ENCODE measurements at regions not wholly inside any gene's neighbourhood (a gene's known extent, or its start where the extent isn't known, plus 50 kb on each side); places are given as distances from the start of the nearest gene placed in this dataset.

DNA sequence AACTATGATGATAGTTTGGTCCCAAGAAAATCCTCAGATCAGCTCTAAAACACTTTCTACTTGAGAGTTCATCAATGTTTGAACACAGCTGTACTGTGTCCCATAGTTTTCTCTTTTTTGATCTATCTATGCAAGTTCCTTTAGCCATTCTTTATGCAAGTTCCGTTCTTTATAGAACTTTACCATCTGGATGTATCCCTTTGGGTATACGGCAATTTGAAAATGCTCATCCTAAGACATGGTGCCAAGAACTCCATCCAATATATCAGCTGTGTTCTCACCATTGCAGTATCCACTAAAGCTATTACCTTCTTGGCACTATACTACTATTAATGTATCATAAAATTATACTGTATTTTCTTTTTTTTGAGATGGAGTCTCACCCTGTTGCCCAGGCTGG is 276.9 kb downstream of the NOVA1 start:
- Histone ChIP-seq H3K9me3 (replicated peaks; ENCODE audit: control insufficient read depth, insufficient read depth, low read length) (no peaks in the 10 kb centered on the region), H3K4me1 (ENCODE audit: control insufficient read depth, extremely low read depth, insufficient read depth, low read length) (no peaks in the 10 kb centered on the region), H3K4me3 (replicated peaks in 1 of 3; ENCODE audit: insufficient read depth in 1 of 3, low read depth in 1 of 3, low read length in 3 of 3) (no peak overlapping the region), H3K27ac (ENCODE audit: insufficient read depth, low read depth, low read length) (no peak overlapping the region), H4K20me1 (replicated peaks; ENCODE audit: control insufficient read depth, extremely low read depth, insufficient read depth, low read length) (no peaks in the 10 kb centered on the region), H3K9ac (replicated peaks; ENCODE audit: extremely low read depth, insufficient read depth, low read length) (no peak overlapping the region), H3K4me2 (ENCODE audit: insufficient read depth, low read length) (no peak overlapping the region), H3K79me2 (ENCODE audit: control insufficient read depth, insufficient read depth, low read length) (no peaks in the 10 kb centered on the region), H3K9me1 (replicated peaks; ENCODE audit: control insufficient read depth, extremely low read depth, insufficient read depth, low read length) (no peaks in the 10 kb centered on the region), H3K27me3 (ENCODE audit: control insufficient read depth in 2 of 2, insufficient read depth in 2 of 2, low read length in 2 of 2) (no peaks in the 10 kb centered on the region), H2AFZ (ENCODE audit: low read depth, low read length) (no peak overlapping the region), H3K36me3 (ENCODE audit: control insufficient read depth in 2 of 2, extremely low read depth in 1 of 2, insufficient read depth in 2 of 2, low read length in 2 of 2) (no peaks in the 10 kb centered on the region)
- intact Hi-C loops (cut with micrococcal nuclease) (no loop called here), dilution Hi-C loops (cut with MboI; ENCODE audit: extremely low pct_ligation_motif_present, low sequenced_read_pairs) (no loop called here)
- no peak for FAIRE-seq
- ChIA-PET POLR2A (no interaction called here), CTCF (no interaction called here)
- BruUV-seq (replicated peaks), result no TSS peak
- TF ChIP-seq POLR2AphosphoS5 (IDR thresholded peaks at IDR 0.05; ENCODE audit: insufficient read depth, low read depth, low read length) (no peak), MYC (IDR thresholded peaks at IDR 0.05; ENCODE audit: low read depth, low read length) (no peak), JUN (IDR thresholded peaks at IDR 0.05; ENCODE audit: borderline replicate concordance, insufficient read depth, insufficient read length, low read depth) (no peak), FOS (IDR thresholded peaks at IDR 0.05; ENCODE audit: borderline replicate concordance, insufficient read depth, low read length) (no peak), POLR2A (IDR thresholded peaks at IDR 0.05; ENCODE audit: low read depth, low read length) (no peak), GATA2 (IDR thresholded peaks at IDR 0.05; ENCODE audit: insufficient read depth, insufficient read length, low read depth, low read length) (no peak), EZH2 (IDR thresholded peaks at IDR 0.05; ENCODE audit: borderline replicate concordance, low read depth, low read length, severe bottlenecking) (no peak)
- TF ChIP-seq, protein P1, sequence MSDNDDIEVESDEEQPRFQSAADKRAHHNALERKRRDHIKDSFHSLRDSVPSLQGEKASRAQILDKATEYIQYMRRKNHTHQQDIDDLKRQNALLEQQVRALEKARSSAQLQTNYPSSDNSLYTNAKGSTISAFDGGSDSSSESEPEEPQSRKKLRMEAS (IDR thresholded peaks at IDR 0.05; ENCODE audit: insufficient read depth, insufficient read length), result no peak
- TF ChIP-seq, protein P2, sequence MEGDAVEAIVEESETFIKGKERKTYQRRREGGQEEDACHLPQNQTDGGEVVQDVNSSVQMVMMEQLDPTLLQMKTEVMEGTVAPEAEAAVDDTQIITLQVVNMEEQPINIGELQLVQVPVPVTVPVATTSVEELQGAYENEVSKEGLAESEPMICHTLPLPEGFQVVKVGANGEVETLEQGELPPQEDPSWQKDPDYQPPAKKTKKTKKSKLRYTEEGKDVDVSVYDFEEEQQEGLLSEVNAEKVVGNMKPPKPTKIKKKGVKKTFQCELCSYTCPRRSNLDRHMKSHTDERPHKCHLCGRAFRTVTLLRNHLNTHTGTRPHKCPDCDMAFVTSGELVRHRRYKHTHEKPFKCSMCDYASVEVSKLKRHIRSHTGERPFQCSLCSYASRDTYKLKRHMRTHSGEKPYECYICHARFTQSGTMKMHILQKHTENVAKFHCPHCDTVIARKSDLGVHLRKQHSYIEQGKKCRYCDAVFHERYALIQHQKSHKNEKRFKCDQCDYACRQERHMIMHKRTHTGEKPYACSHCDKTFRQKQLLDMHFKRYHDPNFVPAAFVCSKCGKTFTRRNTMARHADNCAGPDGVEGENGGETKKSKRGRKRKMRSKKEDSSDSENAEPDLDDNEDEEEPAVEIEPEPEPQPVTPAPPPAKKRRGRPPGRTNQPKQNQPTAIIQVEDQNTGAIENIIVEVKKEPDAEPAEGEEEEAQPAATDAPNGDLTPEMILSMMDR (IDR thresholded peaks at IDR 0.05; ENCODE audit: extremely low read depth in 1 of 2, insufficient read depth in 1 of 2, low read depth in 1 of 2, low read length in 2 of 2), result no peak
- no peak for DNase-seq (ENCODE audit: low read depth, low spot score)
